Esophagus squamous epithelium (tissue), 5 donors: ENCODE measurements at regions not wholly inside any gene's neighbourhood (a gene's known extent, or its start where the extent isn't known, plus 50 kb on each side); places are given as distances from the start of the nearest gene placed in this dataset.
A peak's percentile ranks its signal among the peaks of the same experiment; 100 is the strongest.

Source experiments
- DNase-seq: peaks from one replicate; lab custom pipeline; 2025; lab: John Stamatoyannopoulos, UW
- H3K27ac ChIP-seq, 4 donors: fragments of 200-600 bp; sonication (generic); one replicate each; pipeline ENCODE4 v1.5.1; 2016 to 2019; ENCODE audit warnings: mild to moderate bottlenecking in 1 of 4
- H3K27me3 ChIP-seq, 4 donors: fragments of 200-600 bp; sonication (generic); 1 replicate in 3 of 4; 2 replicates in 1 of 4; pipeline versions ENCODE4 v1.5.1 to v1.6.0; 2017 to 2021; ENCODE audit warnings: antibody characterized with exemption in 1 of 4
- H3K36me3 ChIP-seq, 3 donors: fragments of 200-600 bp; sonication (generic); one replicate each; pipeline ENCODE4 v1.5.1; 2016 to 2019
- H3K4me1 ChIP-seq, 3 donors: fragments of 200-600 bp; sonication (generic); one replicate each; pipeline ENCODE4 v1.5.1; 2017 to 2019
- H3K4me3 ChIP-seq, 4 donors: fragments of 200-600 bp; sonication (generic); 1 replicate in 3 of 4; 2 replicates in 1 of 4; pipeline ENCODE4 v1.5.1; 2016 to 2019; ENCODE audit warnings: mild to moderate bottlenecking in 2 of 4, moderate library complexity in 1 of 4
- H3K9me3 ChIP-seq, 3 donors: fragments of 200-600 bp; sonication (generic); one replicate each; pipeline ENCODE4 v1.5.1; 2016 to 2019
- CTCF ChIP-seq, 6 experiments: fragments of 450-650 bp in 4 of 6; fragments of 200-600 bp in 2 of 6; sonication (generic) in 2 of 6; IDR thresholded peaks; one replicate each; pipeline ENCODE4 v1.5.1; 2016 to 2019; ENCODE audit warnings: antibody characterized with exemption in 6 of 6, mild to moderate bottlenecking in 4 of 6, moderate library complexity in 4 of 6
- POLR2A ChIP-seq, 4 donors: fragments of 450-650 bp; IDR thresholded peaks; one replicate each; pipeline ENCODE4 v1.6.1; 2017; ENCODE audit warnings: antibody characterized with exemption in 4 of 4, mild to moderate bottlenecking in 4 of 4, moderate library complexity in 3 of 4
- WGBS, 2 donors: methylation state at CpG; one replicate each; pipeline ENCODE4 v1.1.5; 2018; 5-methylcytosine and 5-hydroxymethylcytosine counted together
- intact Hi-C: fragments of 100-400 bp; cut with DNase I; formaldehyde crosslinking; loops from one replicate; pipeline ENCODE4 v1.15.0; 2022
- donor health status: DM: yes; HTN: yes; CAD: no.

- no peaks in the 10 kb centered on the region for H3K9me3 ChIP-seq
- H3K36me3 ChIP-seq, result no peaks in the 10 kb centered on the region
- no peak overlapping the region for H3K4me3 ChIP-seq
- 38 to 65% methylated on average over 1 to 4 of the region's 4 CpGs for WGBS, 2 donors
- DNase-seq, result no peak
- H3K4me1 ChIP-seq, result peaks cover 0 to 12% (median 0%) of the 10 kb centered on the region in 3 donors
- H3K27me3 ChIP-seq, result peaks cover 0 to 35% (median 7%) of the 10 kb centered on the region in 4 donors
- no peak overlapping the region for H3K27ac ChIP-seq
- intact Hi-C loops, result no loop called here
- TF ChIP-seq POLR2A (IDR thresholded peaks at IDR 0.05) (no peak), CTCF (IDR thresholded peaks at IDR 0.05) (no peak)
Observed at GRCh38 chrX:107502316-107502715, 52.9 kb downstream of the FRMPD3 start.

GRCh38 chrX:107504006-107504405 is 54.6 kb downstream of the FRMPD3 start:
- peaks cover 0 to 13% (median 0%) of the 10 kb centered on the region in 3 donors for H3K4me1 ChIP-seq
- no peak for DNase-seq
- H3K9me3 ChIP-seq, result peaks cover 0 to 3% (median 0%) of the 10 kb centered on the region in 3 donors
- intact Hi-C loops, result no loop called here
- no peak overlapping the region for H3K27ac ChIP-seq
- TF ChIP-seq POLR2A (IDR thresholded peaks at IDR 0.05) (no peak), CTCF (IDR thresholded peaks at IDR 0.05) (no peak)
- peaks cover 0 to 44% (median 8%) of the 10 kb centered on the region in 4 donors for H3K27me3 ChIP-seq
- no peak overlapping the region for H3K4me3 ChIP-seq
- H3K36me3 ChIP-seq, result no peaks in the 10 kb centered on the region
- WGBS, 2 donors, result 44 to 50% methylated on average over 2 to 4 of the region's 4 CpGs

GRCh38 chrX:107505223-107505622 is 55.8 kb downstream of the FRMPD3 start:
- intact Hi-C loops, result no loop called here
- WGBS, 2 donors, result 68% methylated on average over 2 of the region's 2 CpGs; no CpG with 5 or more reads in 1 of the 2 donors

DNA sequence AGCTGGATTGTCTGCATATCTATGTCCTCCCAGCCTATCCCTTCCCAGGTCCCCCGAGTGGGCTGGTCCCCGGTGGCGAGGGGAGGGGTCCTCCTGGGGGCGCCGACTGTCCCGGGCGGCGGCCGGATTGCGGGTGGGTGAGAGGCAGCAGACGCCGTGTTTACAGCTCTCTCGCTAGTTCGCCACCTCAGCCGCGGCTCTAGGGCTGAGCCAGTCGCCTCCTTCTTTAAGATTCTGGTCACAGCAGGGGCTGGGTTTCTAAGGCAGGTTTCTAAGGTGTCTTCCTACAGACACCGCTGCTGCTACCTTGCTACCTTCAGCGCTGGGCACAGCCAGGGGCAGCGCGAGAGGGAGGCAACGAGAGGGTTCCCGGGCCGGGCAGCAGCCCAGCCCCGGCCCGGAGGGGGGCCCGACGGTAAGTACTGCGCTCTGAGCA is 57.2 kb downstream of the FRMPD3 start:
- intact Hi-C loops, result no loop called here
- peaks cover 0 to 13% (median 0%) of the 10 kb centered on the region in 3 donors for H3K4me1 ChIP-seq
- DNase-seq, result no peak
- peak overlapping the region in 3 of 4 donors; percentile 18 to 48 (median 27) for H3K4me3 ChIP-seq
- peaks cover 0 to 48% (median 9%) of the 10 kb centered on the region in 4 donors for H3K27me3 ChIP-seq
- H3K27ac ChIP-seq, result no peak overlapping the region
- no peak for TF ChIP-seq CTCF (IDR thresholded peaks at IDR 0.05)
- TF ChIP-seq POLR2A (IDR thresholded peaks at IDR 0.05), result no peak
- H3K9me3 ChIP-seq, result peaks cover 0 to 4% (median 0%) of the 10 kb centered on the region in 3 donors
- no peaks in the 10 kb centered on the region for H3K36me3 ChIP-seq
- WGBS, 2 donors, result no CpG with 5 or more reads among the region's 29 CpGs

More at GRCh38 chrX:107505223-107505622, 55.8 kb downstream of the FRMPD3 start:
- TF ChIP-seq CTCF (IDR thresholded peaks at IDR 0.05) (no peak), POLR2A (IDR thresholded peaks at IDR 0.05) (no peak)
- H3K4me3 ChIP-seq, result no peak overlapping the region
- peaks cover 0 to 4% (median 0%) of the 10 kb centered on the region in 3 donors for H3K9me3 ChIP-seq
- H3K36me3 ChIP-seq, result no peaks in the 10 kb centered on the region
- peaks cover 0 to 48% (median 9%) of the 10 kb centered on the region in 4 donors for H3K27me3 ChIP-seq
- DNase-seq, result no peak
- no peak overlapping the region for H3K27ac ChIP-seq
- peaks cover 0 to 13% (median 0%) of the 10 kb centered on the region in 3 donors for H3K4me1 ChIP-seq

- H3K36me3 ChIP-seq, result no peaks in the 10 kb centered on the region
- peaks cover 0 to 4% (median 0%) of the 10 kb centered on the region in 3 donors for H3K9me3 ChIP-seq
- H3K4me3 ChIP-seq, result peak overlapping the region in 3 of 4 donors; percentile 18 to 48 (median 27)
- DNase-seq, result no peak
- intact Hi-C loops, result no loop called here
- TF ChIP-seq POLR2A (IDR thresholded peaks at IDR 0.05), result no peak
- TF ChIP-seq CTCF (IDR thresholded peaks at IDR 0.05), result no peak
- H3K27ac ChIP-seq, result no peak overlapping the region
- WGBS, 2 donors, result 33% methylated on average over 8 of the region's 45 CpGs; no CpG with 5 or more reads in 1 of the 2 donors
- H3K4me1 ChIP-seq, result peaks cover 0 to 13% (median 0%) of the 10 kb centered on the region in 3 donors
- peaks cover 0 to 48% (median 9%) of the 10 kb centered on the region in 4 donors for H3K27me3 ChIP-seq
Observed at GRCh38 chrX:107507093-107507743, 57.8 kb downstream of the FRMPD3 start.
